Suprapubic skin (tissue), 4 donors: ENCODE measurements at regions not wholly inside any gene's neighbourhood (a gene's known extent, or its start where the extent isn't known, plus 50 kb on each side); places are given as distances from the start of the nearest gene placed in this dataset.

Experiments
- EP300 ChIP-seq: sonication (generic); formaldehyde crosslinking; IDR thresholded peaks from one replicate; pipeline ENCODE4 v1.6.1; 2017; ENCODE audit warnings: antibody characterized with exemption
- POLR2A ChIP-seq, 2 donors: fragments of 450-650 bp; IDR thresholded peaks; one replicate each; pipeline ENCODE4 v1.6.1; 2017; ENCODE audit warnings: antibody characterized with exemption in 2 of 2, mild to moderate bottlenecking in 2 of 2, moderate library complexity in 2 of 2
- POLR2AphosphoS5 ChIP-seq, 3 donors: sonication (generic); formaldehyde crosslinking; IDR thresholded peaks; one replicate each; pipeline ENCODE4 v1.6.1; 2017; ENCODE audit warnings: antibody characterized with exemption in 3 of 3
- TF ChIP-seq, protein P1 (sequence below), 2 donors: fragments of 200-600 bp in 1 of 2; fragments of 450-650 bp in 1 of 2; sonication (generic) in 1 of 2; IDR thresholded peaks; one replicate each; pipeline ENCODE4 v1.5.1; 2016 to 2019; ENCODE audit warnings: antibody characterized with exemption in 2 of 2, mild to moderate bottlenecking in 1 of 2, moderate library complexity in 1 of 2

DNA sequence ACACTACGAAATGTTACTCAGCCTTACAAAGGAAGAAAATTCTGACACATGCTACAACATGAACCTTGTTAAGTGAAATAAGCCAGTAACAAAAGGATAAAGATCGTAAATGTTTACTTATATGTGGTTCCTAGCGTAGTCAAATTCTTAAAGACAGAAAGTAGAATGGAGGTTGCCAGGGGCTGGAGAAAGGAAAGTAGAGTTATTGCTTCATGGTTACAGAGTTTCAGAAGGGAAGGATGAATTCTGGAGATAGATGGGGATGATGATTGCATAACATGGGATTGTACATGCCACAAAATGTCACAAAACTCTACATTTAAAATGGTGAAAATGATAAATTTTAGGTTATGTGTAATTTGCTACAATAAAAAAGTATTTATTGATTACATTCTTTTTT lies 103.8 kb downstream of the CHD9NB start:
- TF ChIP-seq, protein P1, sequence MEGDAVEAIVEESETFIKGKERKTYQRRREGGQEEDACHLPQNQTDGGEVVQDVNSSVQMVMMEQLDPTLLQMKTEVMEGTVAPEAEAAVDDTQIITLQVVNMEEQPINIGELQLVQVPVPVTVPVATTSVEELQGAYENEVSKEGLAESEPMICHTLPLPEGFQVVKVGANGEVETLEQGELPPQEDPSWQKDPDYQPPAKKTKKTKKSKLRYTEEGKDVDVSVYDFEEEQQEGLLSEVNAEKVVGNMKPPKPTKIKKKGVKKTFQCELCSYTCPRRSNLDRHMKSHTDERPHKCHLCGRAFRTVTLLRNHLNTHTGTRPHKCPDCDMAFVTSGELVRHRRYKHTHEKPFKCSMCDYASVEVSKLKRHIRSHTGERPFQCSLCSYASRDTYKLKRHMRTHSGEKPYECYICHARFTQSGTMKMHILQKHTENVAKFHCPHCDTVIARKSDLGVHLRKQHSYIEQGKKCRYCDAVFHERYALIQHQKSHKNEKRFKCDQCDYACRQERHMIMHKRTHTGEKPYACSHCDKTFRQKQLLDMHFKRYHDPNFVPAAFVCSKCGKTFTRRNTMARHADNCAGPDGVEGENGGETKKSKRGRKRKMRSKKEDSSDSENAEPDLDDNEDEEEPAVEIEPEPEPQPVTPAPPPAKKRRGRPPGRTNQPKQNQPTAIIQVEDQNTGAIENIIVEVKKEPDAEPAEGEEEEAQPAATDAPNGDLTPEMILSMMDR (IDR thresholded peaks at IDR 0.05), result no peak
- TF ChIP-seq POLR2AphosphoS5 (IDR thresholded peaks at IDR 0.05), result no peak
- no peak for TF ChIP-seq POLR2A (IDR thresholded peaks at IDR 0.05)
- TF ChIP-seq EP300, result no peak
